ENCODE measurements at regions not wholly inside any gene's neighbourhood (a gene's known extent, or its start where the extent isn't known, plus 50 kb on each side); places are given as distances from the start of the nearest gene placed in this dataset.
"Not testable (repeated sequence)": the region's sequence is repeated elsewhere in the genome, so short reads cannot be mapped to it uniquely, and the experiment has no call there.

- FAIRE-seq, result no peak
Observed at GRCh38 chrX:46152756-46153155, 392.5 kb downstream of the ZNF674 start.

GRCh38 chrX:46151332-46151731, 393.9 kb downstream of the ZNF674 start:
- not testable (repeated sequence) for FAIRE-seq

GRCh38 chrX:46144566-46144965, 400.7 kb downstream of the ZNF674 start:
- no peak for FAIRE-seq

GRCh38 chrX:46140272-46140671, 404.9 kb downstream of the ZNF674 start:
- no peak for FAIRE-seq

DNA sequence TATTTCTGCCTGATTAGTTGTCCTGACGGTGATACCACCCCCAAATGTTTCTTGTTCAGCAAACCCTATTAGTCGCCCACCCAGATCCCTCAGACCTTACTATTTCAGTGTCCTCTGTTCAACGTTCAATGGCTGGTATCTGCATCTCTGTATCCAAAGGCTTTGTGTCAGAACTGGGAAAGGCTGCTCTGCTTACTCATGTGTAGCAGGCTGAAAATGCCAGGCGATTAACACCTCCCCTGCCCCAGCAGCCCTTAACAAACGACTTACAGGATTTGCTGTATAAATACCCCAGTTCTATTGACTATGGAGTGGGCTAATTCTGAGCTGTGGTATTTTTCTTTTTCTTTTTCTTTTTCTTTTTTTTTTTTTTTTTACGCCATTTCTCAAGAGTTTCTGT, 415.0 kb downstream of the ZNF674 start:
- FAIRE-seq, result no peak

DNA sequence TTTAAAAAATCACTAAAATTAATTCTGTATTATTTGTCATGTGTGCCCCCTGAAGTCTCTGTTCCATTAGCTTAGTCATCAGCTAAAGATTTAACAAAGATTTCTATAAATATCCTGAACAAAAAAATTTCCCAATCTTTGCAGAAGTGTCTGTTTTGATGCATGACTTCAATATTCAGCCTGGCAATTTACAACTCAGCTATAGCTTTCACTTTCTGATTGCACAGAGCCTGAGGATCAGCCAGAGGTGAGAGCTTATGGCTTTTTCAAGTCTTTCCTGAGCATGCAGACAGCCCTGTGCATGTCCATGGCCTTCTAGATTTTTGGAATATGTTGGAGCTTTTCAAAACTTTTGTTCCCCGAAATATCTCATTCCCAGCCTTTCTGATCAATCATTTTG, 420.1 kb downstream of the ZNF674 start:
- no peak for FAIRE-seq

- no peak for FAIRE-seq
Observed at GRCh38 chrX:46117234-46117633, 428.0 kb downstream of the ZNF674 start.

GRCh38 chrX:46087310-46087709, 457.9 kb downstream of the ZNF674 start:
- not testable (repeated sequence) for FAIRE-seq

DNA sequence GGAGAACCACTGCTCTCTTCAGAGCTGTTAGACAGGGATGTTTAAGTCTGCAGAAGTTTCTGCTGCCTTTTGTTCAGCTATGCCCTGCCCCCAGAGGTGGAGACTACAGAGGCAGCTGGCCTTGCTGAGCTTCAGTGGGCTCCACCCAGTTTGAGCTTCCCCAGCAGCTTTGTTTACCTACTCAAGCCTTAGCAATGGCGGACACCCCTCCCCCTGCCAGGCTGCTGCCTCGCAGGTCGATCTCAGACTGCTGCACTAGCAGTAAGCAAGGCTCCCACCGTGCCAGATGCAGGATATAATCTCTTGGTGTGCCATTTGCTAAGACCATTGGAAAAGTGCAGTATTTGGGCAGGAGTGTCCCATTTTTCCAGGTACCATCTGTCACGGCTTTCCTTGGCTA, 465.1 kb downstream of the ZNF674 start:
- FAIRE-seq, result not testable (repeated sequence)

DNA sequence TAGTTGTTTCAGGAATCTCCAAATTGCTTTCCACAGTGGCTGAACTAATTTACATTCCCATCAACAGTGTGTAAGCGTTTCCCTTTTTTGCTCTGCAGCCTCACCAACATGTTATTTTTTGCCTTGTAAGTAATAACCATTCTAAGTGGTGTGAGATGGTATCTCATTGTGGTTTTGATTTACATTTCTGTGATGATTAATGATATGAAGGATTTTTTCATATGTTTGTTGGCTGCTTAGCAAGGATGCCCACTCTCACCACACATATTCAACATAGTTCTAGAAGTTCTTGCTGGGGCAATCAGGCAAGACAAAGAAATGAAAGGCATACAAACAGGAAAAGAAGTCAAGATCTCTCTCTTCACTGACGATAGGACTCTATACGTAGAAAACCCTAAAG, 472.4 kb downstream of the ZNF674 start:
- FAIRE-seq, result no peak

- FAIRE-seq, result no peak
Observed at GRCh38 chrX:46072372-46072771, 472.8 kb downstream of the ZNF674 start.

- FAIRE-seq, result no peak
Observed at GRCh38 chrX:46070421-46070820, 474.8 kb downstream of the ZNF674 start.

GRCh38 chrX:46059316-46059715, 485.9 kb downstream of the ZNF674 start:
- no peak for FAIRE-seq

DNA sequence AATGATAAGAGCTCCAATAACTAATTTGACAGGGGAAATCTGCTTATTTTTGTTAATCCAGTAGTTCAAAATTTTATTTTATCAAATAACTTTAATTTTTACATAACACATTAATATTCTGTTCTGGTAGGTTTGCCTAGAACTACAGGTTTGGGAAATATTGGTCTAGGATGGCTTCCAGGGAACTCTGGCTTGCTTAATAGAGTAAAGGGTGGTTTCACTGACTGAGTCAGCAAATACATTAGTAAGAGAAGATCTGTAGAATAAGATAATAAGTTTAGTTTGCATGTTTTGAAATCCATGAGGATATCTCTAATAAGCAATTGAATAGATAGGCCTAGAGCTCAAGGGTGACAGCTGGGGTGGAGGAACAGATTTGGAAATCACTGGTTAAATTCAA, 500.7 kb downstream of the ZNF674 start:
- no peak for FAIRE-seq

DNA sequence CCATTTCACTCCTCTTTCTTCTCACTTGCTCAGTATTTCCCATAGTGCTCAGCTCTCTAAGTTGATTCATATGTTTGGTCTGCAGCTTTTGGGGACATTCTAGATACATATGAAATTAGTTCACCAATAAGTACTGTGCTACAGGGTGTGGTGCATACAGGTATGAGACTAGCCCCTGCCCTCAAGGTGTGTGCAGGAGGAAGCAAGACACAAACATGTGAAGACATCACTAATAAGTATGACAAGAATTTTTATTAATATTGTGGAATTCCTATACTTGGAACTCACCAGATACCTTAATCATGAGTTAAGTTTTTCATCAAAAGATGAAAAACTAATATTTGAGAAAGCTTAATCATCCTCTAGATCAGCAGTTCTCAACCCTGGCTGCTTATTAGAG, 505.2 kb downstream of the ZNF674 start:
- no peak for FAIRE-seq

DNA sequence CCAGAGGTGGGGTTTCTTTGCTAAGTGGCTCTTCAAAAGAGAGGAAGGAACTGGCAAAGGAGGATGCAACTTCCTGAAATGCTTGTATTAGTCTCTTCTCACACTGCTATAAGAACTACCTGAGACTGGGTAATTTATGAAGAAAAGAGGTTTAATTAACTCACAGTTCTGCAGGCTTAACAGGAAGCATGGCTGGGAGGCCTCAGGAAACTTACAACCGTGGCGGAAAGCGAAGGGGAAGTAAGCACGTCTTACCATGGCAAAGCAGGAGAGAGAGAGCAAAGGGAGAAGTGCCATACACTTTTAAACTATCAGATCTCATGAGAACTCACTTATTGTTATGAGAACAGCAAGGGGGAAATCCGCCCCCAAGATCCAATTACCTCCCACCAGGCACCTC, 505.7 kb downstream of the ZNF674 start:
- FAIRE-seq, result no peak

DNA sequence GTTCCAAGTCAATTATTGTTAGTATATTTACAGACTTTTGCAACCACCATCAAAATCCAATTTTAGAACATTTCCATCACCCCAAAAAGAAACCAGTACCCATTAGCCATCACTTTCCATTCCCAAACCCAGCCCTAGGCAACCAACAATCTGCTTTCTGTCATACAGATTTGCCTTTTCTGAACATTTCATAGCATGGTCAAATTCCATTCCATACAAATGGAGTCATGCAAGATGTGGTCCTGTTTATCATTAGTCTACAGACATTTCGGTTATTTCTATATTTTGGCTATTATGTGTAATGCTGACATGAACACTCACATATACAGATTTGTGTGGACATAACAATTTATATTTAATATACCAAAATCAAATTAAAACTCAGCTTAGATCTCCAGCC, 508.7 kb downstream of the ZNF674 start:
- FAIRE-seq, result no peak

DNA sequence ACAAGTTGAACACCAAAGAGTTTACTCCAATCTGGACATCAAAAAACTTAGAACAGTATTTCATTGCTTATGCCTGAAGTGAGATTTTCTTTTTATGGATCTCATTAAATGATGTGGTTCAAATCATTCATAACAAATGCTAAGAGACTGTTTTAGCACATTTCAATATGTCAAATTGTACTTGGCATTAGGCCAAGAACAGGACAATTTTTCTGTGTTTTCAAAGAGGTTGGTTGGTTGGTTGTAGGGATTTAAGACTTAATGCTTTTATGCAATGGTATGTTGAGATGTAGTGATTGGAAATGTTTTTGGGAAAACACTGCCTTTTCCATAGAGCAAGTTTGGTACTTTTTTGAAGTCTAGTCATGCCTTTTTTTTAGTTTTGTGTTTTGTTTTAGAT, 510.4 kb downstream of the ZNF674 start:
- no peak for FAIRE-seq

GRCh38 chrX:46029777-46030176, 515.4 kb downstream of the ZNF674 start:
- no peak for FAIRE-seq

DNA sequence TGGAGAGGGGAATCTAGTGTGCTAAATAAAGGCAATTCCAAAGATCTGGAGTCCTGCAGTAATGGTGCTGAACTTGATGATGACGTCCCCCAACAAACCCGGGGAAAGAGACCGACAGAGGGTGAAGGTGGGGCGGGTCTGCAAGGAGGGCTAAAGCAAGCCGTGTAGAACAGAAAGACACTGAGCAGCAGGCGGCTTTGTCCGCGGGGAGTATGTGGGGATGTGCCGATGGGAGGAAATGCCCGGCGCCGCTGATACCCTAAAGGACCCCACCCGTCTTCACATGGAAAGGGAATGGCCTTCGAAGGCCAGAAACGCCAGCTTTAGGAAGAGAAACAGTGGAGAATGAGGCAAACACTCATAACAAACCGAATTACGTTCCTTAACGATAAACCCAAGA, 528.9 kb downstream of the ZNF674 start:
- no peak for FAIRE-seq

DNA sequence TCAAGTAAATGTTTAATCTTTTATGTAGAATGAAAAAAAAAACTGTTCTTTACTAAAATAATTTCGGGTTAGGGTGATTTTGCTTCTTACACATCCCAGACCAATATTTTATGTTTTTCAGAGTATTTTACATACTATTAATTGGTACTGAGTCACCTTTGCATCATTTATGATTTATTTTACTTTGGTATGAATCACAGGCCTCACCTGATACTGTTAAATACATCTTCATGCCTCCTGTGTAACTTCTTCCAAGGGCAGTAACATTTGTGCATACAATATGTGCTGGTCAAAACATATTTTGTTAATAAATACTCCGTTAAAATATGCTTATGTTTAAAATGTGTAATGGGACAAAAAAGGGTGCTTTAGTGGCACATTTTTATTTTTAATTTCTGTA, 529.6 kb downstream of the ZNF674 start:
- FAIRE-seq, result no peak

DNA sequence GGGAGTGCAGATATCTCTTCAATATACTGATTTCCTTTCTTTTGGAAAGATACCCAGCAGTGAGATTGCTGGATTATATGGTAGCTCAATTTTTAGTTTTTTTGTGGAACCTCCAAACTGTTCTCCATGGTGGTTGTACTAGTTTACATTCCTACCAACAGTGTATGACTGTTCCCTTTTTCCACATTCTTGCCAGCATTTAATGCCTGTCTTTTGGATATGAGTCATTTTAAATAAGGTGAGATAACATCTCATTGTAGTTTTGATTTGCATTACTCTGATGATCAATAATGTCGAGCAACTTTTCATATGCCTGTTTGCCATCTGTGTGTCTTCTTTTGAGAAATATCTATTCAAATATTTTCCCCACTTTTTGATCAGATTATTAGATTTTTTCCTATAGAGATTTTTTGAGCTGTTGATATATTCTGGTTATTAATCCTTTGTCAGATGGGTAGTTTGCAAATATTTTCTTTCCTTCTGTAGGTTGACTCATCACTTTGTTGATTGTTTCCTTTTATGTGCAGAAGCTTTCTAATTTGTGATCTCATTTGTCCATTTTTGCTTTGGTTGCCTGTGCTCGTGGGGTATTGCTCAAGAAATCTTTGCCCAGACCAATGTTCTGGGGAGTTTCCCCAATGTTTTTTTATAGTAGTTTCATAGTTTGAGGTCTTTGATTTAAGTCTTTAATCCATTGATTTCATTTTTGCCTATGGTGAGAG, 552.7 kb downstream of the ZNF674 start:
- no peak for FAIRE-seq

DNA sequence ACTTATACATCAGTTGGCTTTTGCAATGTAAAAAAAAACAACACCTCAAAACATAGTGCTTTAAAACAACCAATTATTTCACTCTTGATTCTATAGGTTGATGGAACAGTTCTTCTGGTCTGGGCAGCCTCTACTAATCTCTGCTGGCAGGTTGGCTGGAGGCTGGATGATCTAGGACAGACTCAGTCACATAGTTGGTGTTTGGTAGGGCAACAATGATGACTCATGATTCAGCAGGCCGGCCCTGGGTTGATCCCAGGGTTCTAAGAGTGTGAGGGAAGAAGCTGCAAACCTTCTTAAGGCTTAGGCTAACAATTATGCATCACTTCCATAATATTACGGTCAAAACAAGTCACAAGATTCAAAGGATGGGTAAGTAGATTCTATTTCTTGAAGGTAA, 558.2 kb downstream of the ZNF674 start:
- FAIRE-seq, result no peak

DNA sequence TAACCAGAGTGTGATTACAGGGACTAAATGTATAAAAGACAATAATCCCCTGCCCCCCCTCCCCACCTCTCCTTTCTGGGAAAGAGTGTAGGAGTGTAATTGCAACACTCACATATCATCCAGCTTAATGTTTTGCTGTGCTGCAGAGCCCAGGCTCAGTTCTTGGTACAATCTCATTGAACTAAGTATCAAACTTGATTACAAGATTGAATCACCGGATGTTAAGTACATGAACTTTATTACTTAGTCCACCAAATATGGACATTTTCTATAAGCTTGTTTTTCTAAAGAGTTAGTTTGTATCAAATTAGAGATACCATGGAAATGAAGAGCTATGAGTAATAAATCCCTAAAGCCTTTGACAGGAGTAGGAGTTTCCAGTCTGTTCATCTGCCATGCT, 559.1 kb downstream of the ZNF674 start:
- FAIRE-seq, result no peak
